H1 (cell line): ENCODE measurements at regions not wholly inside any gene's neighbourhood (a gene's known extent, or its start where the extent isn't known, plus 50 kb on each side); places are given as distances from the start of the nearest gene placed in this dataset.

Experiments used
- FOSL1 ChIP-seq: IDR thresholded peaks from 2 replicates; pipeline ENCODE4 v1.6.1; 2011; ENCODE audit warnings: mild to moderate bottlenecking, low read depth, low read length, moderate library complexity; ENCODE audit not compliant: insufficient read depth
- RXRA ChIP-seq: IDR thresholded peaks from 2 replicates; pipeline ENCODE4 v1.6.1; 2011; ENCODE audit warnings: low read depth, mild to moderate bottlenecking, low read length, moderate library complexity; ENCODE audit not compliant: insufficient read depth

DNA sequence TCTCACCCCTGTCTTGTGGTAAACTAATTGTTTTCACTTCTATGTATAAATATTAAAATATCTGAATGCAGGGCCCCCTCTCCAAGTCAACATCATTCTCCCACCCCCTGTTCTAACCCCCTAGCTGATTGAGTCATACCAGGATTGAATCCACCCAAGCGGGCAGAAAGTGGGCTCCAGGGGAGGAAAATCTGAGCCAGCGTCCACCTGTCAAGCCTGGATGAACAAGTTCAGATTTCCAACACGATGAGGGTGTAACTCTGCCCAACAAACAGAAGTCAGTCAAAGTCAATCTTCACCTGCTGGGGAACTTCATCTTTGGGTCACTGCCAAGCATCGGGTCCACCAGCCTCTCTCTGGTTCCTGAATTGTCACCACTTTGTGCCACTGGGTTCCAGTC lies 162.9 kb upstream of the CELF2 start (continued):
- TF ChIP-seq FOSL1 = no peak
- TF ChIP-seq RXRA = no peak
